Neural cell (in vitro differentiated cells): ENCODE measurements at regions not wholly inside any gene's neighbourhood (a gene's known extent, or its start where the extent isn't known, plus 50 kb on each side); places are given as distances from the start of the nearest gene placed in this dataset.
"Not testable (repeated sequence)": the region's sequence is repeated elsewhere in the genome, so short reads cannot be mapped to it uniquely, and the experiment has no call there.

ENCODE experiments used
- EP300 ChIP-seq: fragments of 450-650 bp; conservative IDR thresholded peaks from 2 replicates; pipeline ENCODE4 v1.6.1; 2014; ENCODE audit warnings: antibody characterized with exemption, mild to moderate bottlenecking, moderate library complexity; ENCODE audit not compliant: poor library complexity, severe bottlenecking
- EZH2 ChIP-seq: fragments of 200-600, 300-800 bp; shearing (Covaris generic), sonication (generic); IDR thresholded peaks from 2 replicates; pipeline ENCODE4 v1.6.1; 2014; ENCODE audit warnings: antibody characterized with exemption, low read length, borderline replicate concordance, mild to moderate bottlenecking; ENCODE audit not compliant: insufficient read depth, poor library complexity, severe bottlenecking
- POLR2AphosphoS5 ChIP-seq: IDR thresholded peaks from 2 replicates; pipeline ENCODE4 v1.6.1; 2012
- RAD21 ChIP-seq: fragments of 450-650 bp; conservative IDR thresholded peaks from 2 replicates; pipeline ENCODE4 v1.6.1; 2014; ENCODE audit warnings: antibody characterized with exemption, mild to moderate bottlenecking, moderate library complexity
- REST ChIP-seq: IDR thresholded peaks from 2 replicates; pipeline ENCODE4 v1.6.1; 2012; ENCODE audit warnings: borderline replicate concordance
- SMC3 ChIP-seq: fragments of 450-650 bp; conservative IDR thresholded peaks from 2 replicates; pipeline ENCODE4 v1.6.1; 2014; ENCODE audit warnings: antibody characterized with exemption, mild to moderate bottlenecking, moderate library complexity; ENCODE audit not compliant: poor library complexity
- TAF1 ChIP-seq: IDR thresholded peaks from 2 replicates; pipeline ENCODE4 v1.6.1; 2012; ENCODE audit warnings: low read depth
- TF ChIP-seq, protein P1 (sequence below): fragments of 450-650 bp; IDR thresholded peaks from 2 replicates; pipeline ENCODE4 v1.5.1; 2014; ENCODE audit warnings: antibody characterized with exemption, mild to moderate bottlenecking, moderate library complexity; ENCODE audit not compliant: poor library complexity, severe bottlenecking

DNA sequence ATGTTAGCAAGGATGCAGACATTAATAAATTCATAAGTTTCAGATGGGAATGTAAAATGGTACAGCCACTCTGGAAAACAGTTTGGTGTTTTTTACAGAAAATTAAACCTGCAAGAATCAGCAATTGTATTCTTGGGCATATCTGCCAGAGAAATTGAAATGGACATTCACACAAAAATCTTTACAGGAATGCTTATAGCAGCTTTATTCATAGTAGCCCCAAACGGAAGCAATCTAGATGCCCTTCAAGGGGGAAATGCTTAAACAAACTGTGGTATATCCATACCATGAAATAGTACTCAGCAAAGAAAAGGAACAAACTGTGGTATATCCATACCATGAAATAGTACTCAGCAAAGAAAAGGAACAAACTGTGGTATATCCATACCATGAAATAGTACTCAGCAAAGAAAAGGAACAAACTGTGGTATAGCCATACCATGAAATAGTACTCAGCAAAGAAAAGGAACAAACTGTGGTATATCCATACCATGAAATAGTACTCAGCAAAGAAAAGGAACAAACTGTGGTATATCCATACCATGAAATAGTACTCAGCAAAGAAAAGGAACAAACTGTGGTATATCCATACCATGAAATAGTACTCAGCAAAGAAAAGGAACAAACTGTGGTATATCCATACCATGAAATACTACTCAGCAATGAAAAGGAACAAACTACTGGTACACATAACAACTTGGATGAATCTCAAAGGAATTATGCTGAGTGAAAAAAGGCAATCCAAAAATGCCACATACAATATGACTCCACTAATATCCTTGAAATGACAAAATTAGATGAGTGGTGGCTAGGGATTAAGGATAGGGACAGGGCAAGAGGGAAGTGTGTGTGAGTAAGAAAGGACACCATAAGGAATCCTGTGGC, 484.0 kb downstream of the SHISA9 start:
- TF ChIP-seq, protein P1, sequence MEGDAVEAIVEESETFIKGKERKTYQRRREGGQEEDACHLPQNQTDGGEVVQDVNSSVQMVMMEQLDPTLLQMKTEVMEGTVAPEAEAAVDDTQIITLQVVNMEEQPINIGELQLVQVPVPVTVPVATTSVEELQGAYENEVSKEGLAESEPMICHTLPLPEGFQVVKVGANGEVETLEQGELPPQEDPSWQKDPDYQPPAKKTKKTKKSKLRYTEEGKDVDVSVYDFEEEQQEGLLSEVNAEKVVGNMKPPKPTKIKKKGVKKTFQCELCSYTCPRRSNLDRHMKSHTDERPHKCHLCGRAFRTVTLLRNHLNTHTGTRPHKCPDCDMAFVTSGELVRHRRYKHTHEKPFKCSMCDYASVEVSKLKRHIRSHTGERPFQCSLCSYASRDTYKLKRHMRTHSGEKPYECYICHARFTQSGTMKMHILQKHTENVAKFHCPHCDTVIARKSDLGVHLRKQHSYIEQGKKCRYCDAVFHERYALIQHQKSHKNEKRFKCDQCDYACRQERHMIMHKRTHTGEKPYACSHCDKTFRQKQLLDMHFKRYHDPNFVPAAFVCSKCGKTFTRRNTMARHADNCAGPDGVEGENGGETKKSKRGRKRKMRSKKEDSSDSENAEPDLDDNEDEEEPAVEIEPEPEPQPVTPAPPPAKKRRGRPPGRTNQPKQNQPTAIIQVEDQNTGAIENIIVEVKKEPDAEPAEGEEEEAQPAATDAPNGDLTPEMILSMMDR, result not testable (repeated sequence)
- TF ChIP-seq EP300, REST, POLR2AphosphoS5, EZH2, TAF1, RAD21, SMC3: not testable (repeated sequence)
